Upper lobe of left lung (tissue), 4 donors: ENCODE measurements at regions not wholly inside any gene's neighbourhood (a gene's known extent, or its start where the extent isn't known, plus 50 kb on each side); places are given as distances from the start of the nearest gene placed in this dataset.

Experiments
- POLR2AphosphoS5 ChIP-seq, 2 donors: sonication (generic); formaldehyde crosslinking; IDR thresholded peaks; one replicate each; pipeline ENCODE4 v1.5.1; 2017; ENCODE audit warnings: antibody characterized with exemption in 2 of 2
- TF ChIP-seq, protein P1 (sequence below), 6 experiments: fragments of 450-650 bp in 4 of 6; fragments of 200-600 bp in 2 of 6; sonication (generic) in 2 of 6; IDR thresholded peaks; one replicate each; pipeline ENCODE4 v1.5.1; 2016 to 2019; ENCODE audit warnings: antibody characterized with exemption in 6 of 6

DNA sequence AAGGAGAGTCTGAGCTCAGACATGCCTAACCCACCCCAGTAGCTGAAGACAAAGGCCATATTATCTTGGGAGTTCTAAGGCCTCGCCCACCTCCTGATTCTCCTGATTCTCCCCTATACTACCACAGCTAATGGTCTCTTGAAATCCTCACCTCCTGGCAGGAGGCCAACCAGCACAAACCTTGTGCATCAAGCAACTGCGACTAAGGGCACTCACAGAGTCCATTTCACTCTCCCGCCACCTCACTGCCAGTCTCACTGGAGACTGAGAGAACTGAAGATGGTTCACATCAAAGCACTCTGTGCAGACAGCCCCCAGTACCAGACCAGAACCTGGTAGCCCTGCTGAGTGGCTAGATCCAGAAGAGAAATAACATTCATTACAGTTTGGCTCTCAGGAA, 102.1 kb upstream of the KLF8 start:
- TF ChIP-seq POLR2AphosphoS5 (IDR thresholded peaks at IDR 0.05) = no peak
- TF ChIP-seq, protein P1, sequence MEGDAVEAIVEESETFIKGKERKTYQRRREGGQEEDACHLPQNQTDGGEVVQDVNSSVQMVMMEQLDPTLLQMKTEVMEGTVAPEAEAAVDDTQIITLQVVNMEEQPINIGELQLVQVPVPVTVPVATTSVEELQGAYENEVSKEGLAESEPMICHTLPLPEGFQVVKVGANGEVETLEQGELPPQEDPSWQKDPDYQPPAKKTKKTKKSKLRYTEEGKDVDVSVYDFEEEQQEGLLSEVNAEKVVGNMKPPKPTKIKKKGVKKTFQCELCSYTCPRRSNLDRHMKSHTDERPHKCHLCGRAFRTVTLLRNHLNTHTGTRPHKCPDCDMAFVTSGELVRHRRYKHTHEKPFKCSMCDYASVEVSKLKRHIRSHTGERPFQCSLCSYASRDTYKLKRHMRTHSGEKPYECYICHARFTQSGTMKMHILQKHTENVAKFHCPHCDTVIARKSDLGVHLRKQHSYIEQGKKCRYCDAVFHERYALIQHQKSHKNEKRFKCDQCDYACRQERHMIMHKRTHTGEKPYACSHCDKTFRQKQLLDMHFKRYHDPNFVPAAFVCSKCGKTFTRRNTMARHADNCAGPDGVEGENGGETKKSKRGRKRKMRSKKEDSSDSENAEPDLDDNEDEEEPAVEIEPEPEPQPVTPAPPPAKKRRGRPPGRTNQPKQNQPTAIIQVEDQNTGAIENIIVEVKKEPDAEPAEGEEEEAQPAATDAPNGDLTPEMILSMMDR (IDR thresholded peaks at IDR 0.05) = no peak
